Cardiac muscle cell (in vitro differentiated cells and primary cell): ENCODE measurements at regions not wholly inside any gene's neighbourhood (a gene's known extent, or its start where the extent isn't known, plus 50 kb on each side); places are given as distances from the start of the nearest gene placed in this dataset.

Experiments
- DNase-seq, 2 donors: peaks; one replicate each; pipeline versions ENCODE4 v3.0.0 to v3.0.0-alpha.2; 2010 to 2017; ENCODE audit warnings: low read depth in 1 of 2, low spot score in 1 of 2
- H3K27ac ChIP-seq: fragments of 200-600 bp; sonication (generic); 2 replicates; pipeline ENCODE4 v1.5.1; 2016
- H3K27me3 ChIP-seq: fragments of 200-600 bp; sonication (generic); 2 replicates; pipeline ENCODE4 v1.6.0; 2016; ENCODE audit warnings: control low read depth
- H3K36me3 ChIP-seq: fragments of 200-600 bp; sonication (generic); 2 replicates; pipeline ENCODE4 v1.5.1; 2016; ENCODE audit warnings: control low read depth
- H3K4me1 ChIP-seq: fragments of 200-600 bp; sonication (generic); 2 replicates; pipeline ENCODE4 v1.8.1; 2017; ENCODE audit warnings: low read depth, mild to moderate bottlenecking, mixed run types
- H3K4me3 ChIP-seq: fragments of 200-600 bp; sonication (generic); 2 replicates; pipeline ENCODE4 v1.5.1; 2016; ENCODE audit warnings: mild to moderate bottlenecking
- H3K9me3 ChIP-seq: fragments of 200-600 bp; sonication (generic); 2 replicates; pipeline ENCODE4 v1.5.1; 2017; ENCODE audit warnings: low read depth, mild to moderate bottlenecking, control low read depth
- CTCF ChIP-seq: IDR thresholded peaks from 2 replicates; pipeline ENCODE4 v1.5.1; 2012; ENCODE audit warnings: low read depth, mild to moderate bottlenecking, low read length

GRCh38 chr17:69900101-69900500 lies 174.9 kb upstream of the KCNJ16 start:
- DNase-seq: no peak

GRCh38 chr17:69900829-69901228 lies 174.2 kb upstream of the KCNJ16 start:
- Histone ChIP-seq H3K27ac (no peak overlapping the region), H3K4me3 (no peak overlapping the region), H3K36me3 (no peaks in the 10 kb centered on the region), H3K9me3 (no peaks in the 10 kb centered on the region), H3K4me1 (no peaks in the 10 kb centered on the region), H3K27me3 (no peaks in the 10 kb centered on the region)
- no peak for TF ChIP-seq CTCF
- peak; percentile 5 to 8 for DNase-seq

More at GRCh38 chr17:69900101-69900500, 174.9 kb upstream of the KCNJ16 start:
- Histone ChIP-seq H3K36me3 (no peaks in the 10 kb centered on the region), H3K4me1 (no peaks in the 10 kb centered on the region), H3K27me3 (no peaks in the 10 kb centered on the region), H3K4me3 (no peak overlapping the region), H3K27ac (no peak overlapping the region), H3K9me3 (no peaks in the 10 kb centered on the region)
- no peak for TF ChIP-seq CTCF

- no peak for TF ChIP-seq CTCF
- H3K9me3 ChIP-seq: no peaks in the 10 kb centered on the region
- no peaks in the 10 kb centered on the region for H3K4me1 ChIP-seq
- no peak for DNase-seq
- H3K4me3 ChIP-seq: no peak overlapping the region
- H3K27ac ChIP-seq: no peak overlapping the region
- no peaks in the 10 kb centered on the region for H3K36me3 ChIP-seq
- no peaks in the 10 kb centered on the region for H3K27me3 ChIP-seq
Measured at GRCh38 chr17:69906306-69906705, 168.7 kb upstream of the KCNJ16 start.

GRCh38 chr17:69907132-69907847 lies 167.7 kb upstream of the KCNJ16 start:
- peak in 1 of 2 donors; percentile 22 for DNase-seq
- no peaks in the 10 kb centered on the region for H3K36me3 ChIP-seq
- H3K9me3 ChIP-seq: no peaks in the 10 kb centered on the region
- no peak for TF ChIP-seq CTCF
- H3K4me1 ChIP-seq: no peaks in the 10 kb centered on the region
- no peak overlapping the region for H3K27ac ChIP-seq
- no peaks in the 10 kb centered on the region for H3K27me3 ChIP-seq
- no peak overlapping the region for H3K4me3 ChIP-seq

- Histone ChIP-seq H3K36me3 (no peaks in the 10 kb centered on the region), H3K4me1 (no peaks in the 10 kb centered on the region), H3K4me3 (no peak overlapping the region), H3K9me3 (no peaks in the 10 kb centered on the region), H3K27ac (no peak overlapping the region), H3K27me3 (no peaks in the 10 kb centered on the region)
- TF ChIP-seq CTCF: no peak
- DNase-seq: no peak
Measured at GRCh38 chr17:69908626-69909368, 166.2 kb upstream of the KCNJ16 start.
